HEK293 (cell line): ENCODE measurements at regions not wholly inside any gene's neighbourhood (a gene's known extent, or its start where the extent isn't known, plus 50 kb on each side); places are given as distances from the start of the nearest gene placed in this dataset.

ENCODE experiments used
- CTCF ChIA-PET: fragments of 350-600 bp; formaldehyde crosslinking; extraction: SDS; loops from one replicate; lab custom pipeline; 2021; ENCODE audit warnings: antibody characterized with exemption; lab: Yijun Ruan, JAX
- POLR2A ChIA-PET: fragments of 300-600 bp; formaldehyde crosslinking; extraction: SDS; loops from one replicate; lab custom pipeline; 2020; ENCODE audit warnings: antibody characterized with exemption, inconsistent platforms; lab: Yijun Ruan, JAX
- H3K27ac ChIP-seq: fragments of 200-500 bp; sonication (Bioruptor generic); 2 replicates; pipeline ENCODE4 v1.5.1; 2014; ENCODE audit warnings: low read depth, low read length, control low read depth, inconsistent platforms; ENCODE audit errors: extremely low read depth
- H3K36me3 ChIP-seq, 2 experiments: fragments of 200-500 bp in 1 of 2; sonication (Bioruptor generic) in 1 of 2; 1 replicate in 1 of 2; 2 replicates in 1 of 2; pipeline ENCODE4 v1.5.1; 2014 to 2017; ENCODE audit warnings: inconsistent platforms in 2 of 2, low read length in 2 of 2; ENCODE audit not compliant: control insufficient read depth in 2 of 2, insufficient read depth in 1 of 2
- H3K4me1 ChIP-seq: fragments of 200-500 bp; sonication (Bioruptor generic); 2 replicates; pipeline ENCODE4 v1.5.1; 2014; ENCODE audit warnings: mild to moderate bottlenecking, low read length, inconsistent platforms; ENCODE audit not compliant: control insufficient read depth, insufficient read depth
- H3K4me3 ChIP-seq: 2 replicates; pipeline ENCODE4 v1.5.1; 2011; ENCODE audit warnings: low read depth, mild to moderate bottlenecking, control low read depth, low read length, moderate library complexity
- H3K9me3 ChIP-seq: fragments of 200-500 bp; sonication (Bioruptor generic); 2 replicates; pipeline ENCODE4 v1.5.1; 2014; ENCODE audit warnings: low read depth, low read length, inconsistent platforms; ENCODE audit not compliant: control insufficient read depth, insufficient read depth
- HOXC10 ChIP-seq: sonication (generic); formaldehyde crosslinking; IDR thresholded peaks from 2 replicates; pipeline ENCODE4 v1.8.1; 2023; ENCODE audit warnings: mild to moderate bottlenecking, missing genetic modification reagents
- HOXD13 ChIP-seq: sonication (generic); formaldehyde crosslinking; IDR thresholded peaks from 2 replicates; pipeline ENCODE4 v1.8.0; 2022; ENCODE audit warnings: missing genetic modification reagents, borderline replicate concordance
- MYNN ChIP-seq: fragments of 450-650 bp; formaldehyde crosslinking; IDR thresholded peaks from 2 replicates; pipeline ENCODE4 v1.5.1; 2016; ENCODE audit warnings: missing biosample characterization, missing genetic modification characterization, borderline replicate concordance
- MZF1 ChIP-seq: fragments of 450-650 bp; formaldehyde crosslinking; IDR thresholded peaks from 2 replicates; pipeline ENCODE4 v1.5.1; 2017; ENCODE audit warnings: missing biosample characterization, missing genetic modification characterization, borderline replicate concordance
- OVOL3 ChIP-seq: fragments of 450-650 bp; formaldehyde crosslinking; IDR thresholded peaks from 2 replicates; pipeline ENCODE4 v1.5.1; 2016; ENCODE audit warnings: missing biosample characterization, missing genetic modification characterization
- TRIM28 ChIP-seq: IDR thresholded peaks from 2 replicates; pipeline ENCODE4 v1.6.1; 2011; ENCODE audit warnings: low read length, control low read depth, borderline replicate concordance
- WT1 ChIP-seq: fragments of 450-650 bp; formaldehyde crosslinking; IDR thresholded peaks from 2 replicates; pipeline ENCODE4 v1.5.1; 2016; ENCODE audit warnings: missing biosample characterization, missing genetic modification characterization
- ZBTB1 ChIP-seq: fragments of 450-650 bp; formaldehyde crosslinking; IDR thresholded peaks from 2 replicates; pipeline ENCODE4 v1.5.1; 2016; ENCODE audit warnings: missing biosample characterization, missing genetic modification characterization
- ZBTB8A ChIP-seq: fragments of 450-650 bp; formaldehyde crosslinking; IDR thresholded peaks from 2 replicates; pipeline ENCODE4 v1.5.1; 2016; ENCODE audit warnings: missing biosample characterization, missing genetic modification characterization
- ZFP37 ChIP-seq: fragments of 450-650 bp; formaldehyde crosslinking; IDR thresholded peaks from 2 replicates; pipeline ENCODE4 v1.5.1; 2016; ENCODE audit warnings: missing biosample characterization, missing genetic modification characterization
- ZNF132 ChIP-seq: fragments of 450-650 bp; formaldehyde crosslinking; IDR thresholded peaks from 2 replicates; pipeline ENCODE4 v1.5.1; 2017; ENCODE audit warnings: missing biosample characterization, missing genetic modification characterization, borderline replicate concordance
- ZNF169 ChIP-seq: fragments of 450-650 bp; formaldehyde crosslinking; IDR thresholded peaks from 2 replicates; pipeline ENCODE4 v1.5.1; 2016; ENCODE audit warnings: missing biosample characterization, missing genetic modification characterization
- ZNF2 ChIP-seq: fragments of 450-650 bp; formaldehyde crosslinking; IDR thresholded peaks from 2 replicates; pipeline ENCODE4 v1.5.1; 2016; ENCODE audit warnings: missing biosample characterization, missing genetic modification characterization
- ZNF335 ChIP-seq: fragments of 450-650 bp; formaldehyde crosslinking; conservative IDR thresholded peaks from 2 replicates; pipeline ENCODE4 v1.5.1; 2016; ENCODE audit warnings: missing biosample characterization, missing genetic modification characterization
- ZNF350 ChIP-seq: fragments of 450-650 bp; formaldehyde crosslinking; IDR thresholded peaks from 2 replicates; pipeline ENCODE4 v1.5.0; 2017; ENCODE audit warnings: missing biosample characterization, mild to moderate bottlenecking, missing genetic modification characterization
- ZNF394 ChIP-seq: fragments of 450-650 bp; formaldehyde crosslinking; IDR thresholded peaks from 2 replicates; pipeline ENCODE4 v1.5.1; 2016; ENCODE audit warnings: missing biosample characterization, missing genetic modification characterization, mild to moderate bottlenecking, moderate library complexity, borderline replicate concordance
- ZNF426 ChIP-seq: fragments of 450-650 bp; formaldehyde crosslinking; IDR thresholded peaks from 2 replicates; pipeline ENCODE4 v1.5.1; 2017; ENCODE audit warnings: missing biosample characterization, missing genetic modification characterization, mild to moderate bottlenecking, inconsistent platforms, moderate library complexity
- ZNF530 ChIP-seq: fragments of 450-650 bp; formaldehyde crosslinking; IDR thresholded peaks from 2 replicates; pipeline ENCODE4 v1.5.1; 2016; ENCODE audit warnings: low read depth, missing biosample characterization, missing genetic modification characterization
- ZNF596 ChIP-seq: fragments of 450-650 bp; IDR thresholded peaks from 2 replicates; pipeline ENCODE4 v1.5.0; 2018; ENCODE audit warnings: missing biosample characterization, mild to moderate bottlenecking, missing genetic modification characterization, moderate library complexity
- ZNF623 ChIP-seq: fragments of 450-650 bp; formaldehyde crosslinking; IDR thresholded peaks from 2 replicates; pipeline ENCODE4 v1.5.1; 2016; ENCODE audit warnings: missing biosample characterization, missing genetic modification characterization
- ZNF626 ChIP-seq: fragments of 450-650 bp; sonication (Bioruptor Pico); formaldehyde crosslinking; IDR thresholded peaks from 2 replicates; pipeline ENCODE4 v1.5.1; 2018; ENCODE audit warnings: missing biosample characterization, missing genetic modification characterization, inconsistent platforms
- ZNF629 ChIP-seq: fragments of 450-650 bp; formaldehyde crosslinking; IDR thresholded peaks from 2 replicates; pipeline ENCODE4 v1.5.1; 2017; ENCODE audit warnings: missing biosample characterization, missing genetic modification characterization
- ZSCAN23 ChIP-seq: fragments of 450-650 bp; formaldehyde crosslinking; IDR thresholded peaks from 2 replicates; pipeline ENCODE4 v1.5.1; 2016; ENCODE audit warnings: missing biosample characterization, missing genetic modification characterization
- TF ChIP-seq, protein P1 (sequence below): fragments of 450-650 bp; formaldehyde crosslinking; IDR thresholded peaks from 2 replicates; pipeline ENCODE4 v1.5.1; 2017; ENCODE audit warnings: missing biosample characterization, missing genetic modification characterization
- TF ChIP-seq, protein P2 (sequence below): fragments of 450-650 bp; formaldehyde crosslinking; IDR thresholded peaks from 2 replicates; pipeline ENCODE4 v1.5.1; 2016; ENCODE audit warnings: missing biosample characterization, missing genetic modification characterization
- TF ChIP-seq, protein P3 (sequence below): IDR thresholded peaks from 2 replicates; pipeline ENCODE4 v1.6.1; 2011; ENCODE audit warnings: mild to moderate bottlenecking, low read depth, low read length, borderline replicate concordance
- TF ChIP-seq, protein P4 (sequence below): fragments of 450-650 bp; formaldehyde crosslinking; IDR thresholded peaks from 2 replicates; pipeline ENCODE4 v1.5.1; 2017; ENCODE audit warnings: missing biosample characterization, missing genetic modification characterization
- TF ChIP-seq, protein P5 (sequence below): fragments of 450-650 bp; formaldehyde crosslinking; IDR thresholded peaks from 2 replicates; pipeline ENCODE4 v1.5.1; 2016; ENCODE audit warnings: missing biosample characterization, missing genetic modification characterization
- TF ChIP-seq, protein P6 (sequence below): fragments of 450-650 bp; formaldehyde crosslinking; IDR thresholded peaks from 2 replicates; pipeline ENCODE4 v1.5.1; 2016; ENCODE audit warnings: missing biosample characterization, missing genetic modification characterization

DNA sequence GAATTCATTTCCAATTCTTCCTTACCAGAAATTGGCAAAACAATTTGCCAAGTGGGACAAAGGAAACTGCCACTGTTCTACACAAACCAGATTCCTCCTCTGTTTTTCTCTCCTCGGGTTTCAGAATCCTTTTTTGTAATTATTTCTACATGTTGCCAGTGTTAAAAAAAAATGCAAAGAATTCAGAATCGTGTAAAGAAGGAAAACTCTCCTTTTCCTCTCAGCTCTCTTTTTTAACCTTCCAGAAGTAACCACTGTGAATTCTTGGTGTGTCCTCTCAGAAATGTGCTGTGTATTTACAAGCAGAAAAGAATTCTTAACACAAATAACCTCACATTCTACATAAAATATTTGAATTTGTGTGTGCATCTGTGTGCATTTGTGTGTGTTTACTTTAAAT, 224.6 kb downstream of the DRD1 start:
- no peaks in the 10 kb centered on the region for H3K4me1 ChIP-seq
- no peaks in the 10 kb centered on the region for H3K9me3 ChIP-seq
- H3K27ac ChIP-seq = no peak overlapping the region
- no peak overlapping the region for H3K4me3 ChIP-seq
- TF ChIP-seq ZNF335 (tag by site-specific recombination) (no peak), ZNF350 (no peak), ZNF626 (tag by site-specific recombination) (no peak), ZNF623 (tag by site-specific recombination) (no peak), TRIM28 (no peak), ZNF394 (tag by site-specific recombination) (no peak), ZNF629 (no peak), ZNF2 (no peak)
- TF ChIP-seq, protein P1, sequence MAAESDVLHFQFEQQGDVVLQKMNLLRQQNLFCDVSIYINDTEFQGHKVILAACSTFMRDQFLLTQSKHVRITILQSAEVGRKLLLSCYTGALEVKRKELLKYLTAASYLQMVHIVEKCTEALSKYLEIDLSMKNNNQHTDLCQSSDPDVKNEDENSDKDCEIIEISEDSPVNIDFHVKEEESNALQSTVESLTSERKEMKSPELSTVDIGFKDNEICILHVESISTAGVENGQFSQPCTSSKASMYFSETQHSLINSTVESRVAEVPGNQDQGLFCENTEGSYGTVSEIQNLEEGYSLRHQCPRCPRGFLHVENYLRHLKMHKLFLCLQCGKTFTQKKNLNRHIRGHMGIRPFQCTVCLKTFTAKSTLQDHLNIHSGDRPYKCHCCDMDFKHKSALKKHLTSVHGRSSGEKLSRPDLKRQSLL (tag by site-specific recombination) = no peak
- TF ChIP-seq, protein P2, sequence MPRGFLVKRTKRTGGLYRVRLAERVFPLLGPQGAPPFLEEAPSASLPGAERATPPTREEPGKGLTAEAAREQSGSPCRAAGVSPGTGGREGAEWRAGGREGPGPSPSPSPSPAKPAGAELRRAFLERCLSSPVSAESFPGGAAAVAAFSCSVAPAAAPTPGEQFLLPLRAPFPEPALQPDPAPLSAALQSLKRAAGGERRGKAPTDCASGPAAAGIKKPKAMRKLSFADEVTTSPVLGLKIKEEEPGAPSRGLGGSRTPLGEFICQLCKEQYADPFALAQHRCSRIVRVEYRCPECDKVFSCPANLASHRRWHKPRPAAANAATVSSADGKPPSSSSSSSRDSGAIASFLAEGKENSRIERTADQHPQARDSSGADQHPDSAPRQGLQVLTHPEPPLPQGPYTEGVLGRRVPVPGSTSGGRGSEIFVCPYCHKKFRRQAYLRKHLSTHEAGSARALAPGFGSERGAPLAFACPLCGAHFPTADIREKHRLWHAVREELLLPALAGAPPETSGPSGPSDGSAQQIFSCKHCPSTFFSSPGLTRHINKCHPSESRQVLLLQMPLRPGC = no peak
- no peaks in the 10 kb centered on the region for H3K36me3 ChIP-seq
- CTCF ChIA-PET = interaction anchor here (0.7 kb wide), 1 partner anchor 123 kb away, joined by 3 read pairs; no protein-coding TSS in a partner anchor
- POLR2A ChIA-PET = no interaction called here

DNA sequence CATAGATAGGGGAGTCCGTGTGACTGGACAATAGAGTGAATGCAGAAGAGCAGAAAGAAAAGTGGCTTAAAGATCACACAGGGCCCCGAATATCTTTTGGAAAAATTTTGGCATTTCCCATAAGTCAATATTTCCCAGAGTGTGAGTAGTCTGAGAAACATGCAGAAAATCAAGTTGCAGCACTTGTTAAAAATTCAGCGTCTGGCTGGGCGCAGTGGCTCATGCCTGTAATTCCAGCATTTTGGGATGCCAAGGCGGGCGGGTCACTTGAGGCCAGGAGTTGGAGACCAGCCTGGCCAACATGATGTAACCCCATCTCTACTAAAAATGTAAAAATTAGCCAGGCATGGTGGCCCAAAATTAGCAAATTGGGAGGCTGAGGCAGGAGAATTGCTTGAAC, 227.0 kb downstream of the DRD1 start:
- POLR2A ChIA-PET = no interaction called here

DNA sequence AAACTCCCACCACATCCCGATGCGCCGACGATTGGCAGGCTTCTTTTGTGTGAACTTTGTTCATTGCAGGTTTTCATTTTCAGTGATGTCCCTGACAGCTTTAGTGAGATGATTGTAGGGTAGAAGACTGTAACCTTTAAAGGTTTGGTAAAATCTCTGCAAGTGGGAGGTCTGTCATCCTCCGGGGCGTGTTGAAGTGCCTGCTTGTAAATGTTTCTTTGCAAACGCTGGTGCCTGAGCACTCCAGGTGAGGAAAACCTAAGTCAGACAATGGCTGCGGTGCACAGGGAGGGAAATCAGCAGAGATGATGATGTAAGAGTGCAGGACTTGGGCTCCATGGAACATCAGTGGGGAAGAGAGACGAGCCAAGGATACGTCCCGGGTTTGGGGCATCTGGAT, 228.1 kb downstream of the DRD1 start:
- Histone ChIP-seq H3K9me3 (no peaks in the 10 kb centered on the region), H3K36me3 (no peaks in the 10 kb centered on the region), H3K4me1 (no peaks in the 10 kb centered on the region), H3K27ac (no peak overlapping the region), H3K4me3 (no peak overlapping the region)
- CTCF ChIA-PET = no interaction called here
- POLR2A ChIA-PET = no interaction called here
- TF ChIP-seq ZNF530 = no peak
- TF ChIP-seq ZFP37 (tag by site-specific recombination) = no peak
- TF ChIP-seq HOXC10 (CRISPR knock-in tag) = no peak
- TF ChIP-seq, protein P3, sequence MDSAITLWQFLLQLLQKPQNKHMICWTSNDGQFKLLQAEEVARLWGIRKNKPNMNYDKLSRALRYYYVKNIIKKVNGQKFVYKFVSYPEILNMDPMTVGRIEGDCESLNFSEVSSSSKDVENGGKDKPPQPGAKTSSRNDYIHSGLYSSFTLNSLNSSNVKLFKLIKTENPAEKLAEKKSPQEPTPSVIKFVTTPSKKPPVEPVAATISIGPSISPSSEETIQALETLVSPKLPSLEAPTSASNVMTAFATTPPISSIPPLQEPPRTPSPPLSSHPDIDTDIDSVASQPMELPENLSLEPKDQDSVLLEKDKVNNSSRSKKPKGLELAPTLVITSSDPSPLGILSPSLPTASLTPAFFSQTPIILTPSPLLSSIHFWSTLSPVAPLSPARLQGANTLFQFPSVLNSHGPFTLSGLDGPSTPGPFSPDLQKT = no peak
- no peak for TF ChIP-seq WT1
- TF ChIP-seq, protein P4, sequence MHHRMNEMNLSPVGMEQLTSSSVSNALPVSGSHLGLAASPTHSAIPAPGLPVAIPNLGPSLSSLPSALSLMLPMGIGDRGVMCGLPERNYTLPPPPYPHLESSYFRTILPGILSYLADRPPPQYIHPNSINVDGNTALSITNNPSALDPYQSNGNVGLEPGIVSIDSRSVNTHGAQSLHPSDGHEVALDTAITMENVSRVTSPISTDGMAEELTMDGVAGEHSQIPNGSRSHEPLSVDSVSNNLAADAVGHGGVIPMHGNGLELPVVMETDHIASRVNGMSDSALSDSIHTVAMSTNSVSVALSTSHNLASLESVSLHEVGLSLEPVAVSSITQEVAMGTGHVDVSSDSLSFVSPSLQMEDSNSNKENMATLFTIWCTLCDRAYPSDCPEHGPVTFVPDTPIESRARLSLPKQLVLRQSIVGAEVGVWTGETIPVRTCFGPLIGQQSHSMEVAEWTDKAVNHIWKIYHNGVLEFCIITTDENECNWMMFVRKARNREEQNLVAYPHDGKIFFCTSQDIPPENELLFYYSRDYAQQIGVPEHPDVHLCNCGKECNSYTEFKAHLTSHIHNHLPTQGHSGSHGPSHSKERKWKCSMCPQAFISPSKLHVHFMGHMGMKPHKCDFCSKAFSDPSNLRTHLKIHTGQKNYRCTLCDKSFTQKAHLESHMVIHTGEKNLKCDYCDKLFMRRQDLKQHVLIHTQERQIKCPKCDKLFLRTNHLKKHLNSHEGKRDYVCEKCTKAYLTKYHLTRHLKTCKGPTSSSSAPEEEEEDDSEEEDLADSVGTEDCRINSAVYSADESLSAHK = no peak

More for the DNA sequence above, 227.0 kb downstream of the DRD1 start:
- CTCF ChIA-PET = no interaction called here
- H3K4me1 ChIP-seq = no peaks in the 10 kb centered on the region
- no peak overlapping the region for H3K27ac ChIP-seq
- H3K4me3 ChIP-seq = no peak overlapping the region
- no peaks in the 10 kb centered on the region for H3K36me3 ChIP-seq
- TF ChIP-seq, protein P5, sequence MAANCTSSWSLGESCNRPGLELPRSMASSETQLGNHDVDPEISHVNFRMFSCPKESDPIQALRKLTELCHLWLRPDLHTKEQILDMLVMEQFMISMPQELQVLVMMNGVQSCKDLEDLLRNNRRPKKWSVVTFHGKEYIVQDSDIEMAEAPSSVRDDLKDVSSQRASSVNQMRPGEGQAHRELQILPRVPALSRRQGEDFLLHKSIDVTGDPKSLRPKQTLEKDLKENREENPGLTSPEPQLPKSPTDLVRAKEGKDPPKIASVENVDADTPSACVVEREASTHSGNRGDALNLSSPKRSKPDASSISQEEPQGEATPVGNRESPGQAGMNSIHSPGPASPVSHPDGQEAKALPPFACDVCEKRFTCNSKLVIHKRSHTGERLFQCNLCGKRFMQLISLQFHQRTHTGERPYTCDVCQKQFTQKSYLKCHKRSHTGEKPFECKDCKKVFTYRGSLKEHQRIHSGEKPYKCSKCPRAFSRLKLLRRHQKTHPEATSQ (tag by site-specific recombination) = no peak
- TF ChIP-seq ZBTB1 (tag by site-specific recombination) = no peak
- no peak for TF ChIP-seq MYNN
- TF ChIP-seq ZSCAN23 (tag by site-specific recombination) = no peak
- TF ChIP-seq OVOL3 (tag by site-specific recombination) = no peak
- no peak for TF ChIP-seq ZNF426 (tag by site-specific recombination)
- no peak for TF ChIP-seq ZNF169 (tag by site-specific recombination)
- no peak for TF ChIP-seq ZNF132
- TF ChIP-seq, protein P6, sequence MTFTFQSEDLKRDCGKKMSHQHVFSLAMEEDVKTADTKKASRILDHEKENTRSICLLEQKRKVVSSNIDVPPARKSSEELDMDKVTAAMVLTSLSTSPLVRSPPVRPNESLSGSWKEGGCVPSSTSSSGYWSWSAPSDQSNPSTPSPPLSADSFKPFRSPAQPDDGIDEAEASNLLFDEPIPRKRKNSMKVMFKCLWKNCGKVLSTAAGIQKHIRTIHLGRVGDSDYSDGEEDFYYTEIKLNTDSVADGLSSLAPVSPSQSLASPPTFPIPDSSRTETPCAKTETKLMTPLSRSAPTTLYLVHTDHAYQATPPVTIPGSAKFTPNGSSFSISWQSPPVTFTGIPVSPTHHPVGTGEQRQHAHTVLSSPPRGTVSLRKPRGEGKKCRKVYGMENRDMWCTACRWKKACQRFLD = no peak
- TF ChIP-seq ZNF596 (tag by site-specific recombination) = no peak
- no peak for TF ChIP-seq HOXD13 (CRISPR knock-in tag)
- no peak for TF ChIP-seq MZF1 (tag by site-specific recombination)
- TF ChIP-seq ZBTB8A = no peak
- no peaks in the 10 kb centered on the region for H3K9me3 ChIP-seq
